ENCODE measurements at regions not wholly inside any gene's neighbourhood (a gene's known extent, or its start where the extent isn't known, plus 50 kb on each side); places are given as distances from the start of the nearest gene placed in this dataset.

GRCh38 chr6:80605165-80605989 lies 498.9 kb downstream of the BCKDHB start:
- CTCF ChIA-PET (ENCODE audit: partially characterized antibody): interaction anchor here (0.6 to 2.3 kb wide), 18 partner anchors 11 to 1561 kb away, joined by 3 to 7 read pairs (median 3); no protein-coding TSS in a partner anchor
- 41% methylated on average over 4 of the region's 4 CpGs; no CpG with 5 or more reads in 1 of the 2 experiments for WGBS, 2 experiments (ENCODE audit: extremely low coverage in 1 of 2, insufficient coverage in 1 of 2, insufficient read length in 1 of 2, insufficient replicate concordance in 2 of 2, low coverage in 1 of 2, low lambda C conversion rate in 2 of 2, missing lambda C conversion rate in 1 of 2)
- FAIRE-seq: peak; percentile 50

More at GRCh38 chr6:80605165-80605989, 498.9 kb downstream of the BCKDHB start:
- Histone ChIP-seq H2BK20ac (ENCODE audit: low read length) (no peak overlapping the region), H2BK15ac (ENCODE audit: low read length) (no peak overlapping the region), H3K9me3 (ENCODE audit: insufficient read depth in 2 of 2, low read depth in 1 of 2, low read length in 1 of 2) (no peaks in the 10 kb centered on the region), H4K91ac (replicated peaks; ENCODE audit: insufficient read length, low read length) (no peak overlapping the region), H3K56ac (replicated peaks; ENCODE audit: insufficient read length, low read depth, low read length) (no peak overlapping the region), H3K79me2 (ENCODE audit: control insufficient read depth in 1 of 2, insufficient read depth in 2 of 2, low read length in 2 of 2) (no peaks in the 10 kb centered on the region), H4K8ac (ENCODE audit: extremely low read depth, insufficient read depth, low read length) (no peak overlapping the region), H4K5ac (ENCODE audit: insufficient read length, low read depth, low read length) (no peak overlapping the region), H3K18ac (ENCODE audit: extremely low read depth, low read length) (no peak overlapping the region), H2BK5ac (ENCODE audit: low read depth, low read length) (no peak overlapping the region), H3K36me3 (ENCODE audit: control insufficient read depth in 2 of 4, insufficient read depth in 4 of 4, low read length in 3 of 4) (no peaks in the 10 kb centered on the region), H3K23ac (ENCODE audit: insufficient read length) (no peak overlapping the region), H3K4me1 (replicated peaks in 1 of 4; ENCODE audit: control insufficient read depth in 3 of 4, insufficient read depth in 4 of 4, low read length in 3 of 4) (no peaks in the 10 kb centered on the region), H2BK12ac (ENCODE audit: low read depth, low read length) (no peak overlapping the region), H2AFZ (ENCODE audit: low read length) (no peak overlapping the region), H4K20me1 (replicated peaks in 1 of 2; ENCODE audit: control insufficient read depth in 1 of 2, insufficient read depth in 2 of 2, low read length in 2 of 2) (no peaks in the 10 kb centered on the region), H3K79me1 (ENCODE audit: low read depth, low read length) (no peaks in the 10 kb centered on the region), H2AK5ac (ENCODE audit: low read depth, low read length) (no peak overlapping the region), H3K4me2 (ENCODE audit: insufficient read depth in 1 of 2, low read depth in 2 of 2, low read length in 2 of 2) (no peak overlapping the region), H3K4me3 (ENCODE audit: extremely low read depth in 1 of 4, insufficient read depth in 2 of 4, low read depth in 3 of 4, low read length in 4 of 4) (no peak overlapping the region), H3K27ac (ENCODE audit: low read depth, low read length) (no peak overlapping the region), H2BK120ac (replicated peaks; ENCODE audit: low read depth, low read length) (no peak overlapping the region), H3K9ac (replicated peaks in 1 of 4; ENCODE audit: extremely low read depth in 1 of 4, low read depth in 3 of 4, low read length in 3 of 4) (no peak overlapping the region), H3K27me3 (replicated peaks in 1 of 4; ENCODE audit: control insufficient read depth in 3 of 4, extremely low read depth in 1 of 4, insufficient read depth in 3 of 4, low read length in 3 of 4) (no peaks in the 10 kb centered on the region), H3K23me2 (ENCODE audit: low read depth, low read length) (no peaks in the 10 kb centered on the region; the same call in 1 of the 2 replicates), H3K14ac (ENCODE audit: insufficient read length) (no peak overlapping the region), H3K4ac (replicated peaks; ENCODE audit: insufficient read length, low read depth, low read length) (no peak overlapping the region)
- POLR2A ChIA-PET (ENCODE audit: partially characterized antibody): no interaction called here
- no peak for TF ChIP-seq CEBPB (IDR thresholded peaks at IDR 0.05; ENCODE audit: low read depth, low read length)
- TF ChIP-seq, protein P1, sequence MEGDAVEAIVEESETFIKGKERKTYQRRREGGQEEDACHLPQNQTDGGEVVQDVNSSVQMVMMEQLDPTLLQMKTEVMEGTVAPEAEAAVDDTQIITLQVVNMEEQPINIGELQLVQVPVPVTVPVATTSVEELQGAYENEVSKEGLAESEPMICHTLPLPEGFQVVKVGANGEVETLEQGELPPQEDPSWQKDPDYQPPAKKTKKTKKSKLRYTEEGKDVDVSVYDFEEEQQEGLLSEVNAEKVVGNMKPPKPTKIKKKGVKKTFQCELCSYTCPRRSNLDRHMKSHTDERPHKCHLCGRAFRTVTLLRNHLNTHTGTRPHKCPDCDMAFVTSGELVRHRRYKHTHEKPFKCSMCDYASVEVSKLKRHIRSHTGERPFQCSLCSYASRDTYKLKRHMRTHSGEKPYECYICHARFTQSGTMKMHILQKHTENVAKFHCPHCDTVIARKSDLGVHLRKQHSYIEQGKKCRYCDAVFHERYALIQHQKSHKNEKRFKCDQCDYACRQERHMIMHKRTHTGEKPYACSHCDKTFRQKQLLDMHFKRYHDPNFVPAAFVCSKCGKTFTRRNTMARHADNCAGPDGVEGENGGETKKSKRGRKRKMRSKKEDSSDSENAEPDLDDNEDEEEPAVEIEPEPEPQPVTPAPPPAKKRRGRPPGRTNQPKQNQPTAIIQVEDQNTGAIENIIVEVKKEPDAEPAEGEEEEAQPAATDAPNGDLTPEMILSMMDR (IDR thresholded peaks at IDR 0.05; ENCODE audit: control extremely low read depth in 1 of 3, insufficient read depth in 1 of 3, low read depth in 1 of 3, low read length in 3 of 3): peak in 2 of 3 experiments; percentile 40 to 48; a peak in 2 of 4 replicates
- TF ChIP-seq RAD21 (IDR thresholded peaks at IDR 0.05 in 1 of 2, conservative IDR thresholded peaks at IDR 0.05 in 1 of 2; ENCODE audit: low read depth in 2 of 2, low read length in 2 of 2): peak; percentile 70 to 74
- DNase-seq (ENCODE audit: low read depth in 1 of 2, low spot score in 2 of 2): no peak

All from H1 (cell line).